ENCODE measurements at regions not wholly inside any gene's neighbourhood (a gene's known extent, or its start where the extent isn't known, plus 50 kb on each side); places are given as distances from the start of the nearest gene placed in this dataset.

DNA sequence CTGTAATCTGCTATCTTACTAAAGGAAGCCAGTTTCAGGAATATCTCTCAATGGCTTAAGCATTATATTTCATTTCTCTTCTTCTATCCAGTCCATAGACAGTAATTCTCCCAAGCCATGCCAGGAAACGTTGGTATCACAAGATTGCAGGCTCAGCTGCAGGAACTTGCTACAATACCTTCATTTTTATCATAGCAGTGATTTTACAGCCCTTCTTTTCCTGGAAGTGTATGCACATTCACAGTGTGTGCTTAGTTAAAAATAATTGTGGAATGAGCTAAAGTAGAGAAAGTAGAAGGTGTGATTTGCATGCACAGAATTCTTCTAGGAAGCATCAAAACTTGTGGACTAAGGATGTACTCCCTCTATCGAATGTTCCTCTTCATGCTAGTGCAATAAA, 647.2 kb upstream of the PTBP2 start:
- no peaks in the 10 kb centered on the region for H3K36me3 ChIP-seq (ENCODE audit: insufficient read depth, low read length)
- TF ChIP-seq, protein P1, sequence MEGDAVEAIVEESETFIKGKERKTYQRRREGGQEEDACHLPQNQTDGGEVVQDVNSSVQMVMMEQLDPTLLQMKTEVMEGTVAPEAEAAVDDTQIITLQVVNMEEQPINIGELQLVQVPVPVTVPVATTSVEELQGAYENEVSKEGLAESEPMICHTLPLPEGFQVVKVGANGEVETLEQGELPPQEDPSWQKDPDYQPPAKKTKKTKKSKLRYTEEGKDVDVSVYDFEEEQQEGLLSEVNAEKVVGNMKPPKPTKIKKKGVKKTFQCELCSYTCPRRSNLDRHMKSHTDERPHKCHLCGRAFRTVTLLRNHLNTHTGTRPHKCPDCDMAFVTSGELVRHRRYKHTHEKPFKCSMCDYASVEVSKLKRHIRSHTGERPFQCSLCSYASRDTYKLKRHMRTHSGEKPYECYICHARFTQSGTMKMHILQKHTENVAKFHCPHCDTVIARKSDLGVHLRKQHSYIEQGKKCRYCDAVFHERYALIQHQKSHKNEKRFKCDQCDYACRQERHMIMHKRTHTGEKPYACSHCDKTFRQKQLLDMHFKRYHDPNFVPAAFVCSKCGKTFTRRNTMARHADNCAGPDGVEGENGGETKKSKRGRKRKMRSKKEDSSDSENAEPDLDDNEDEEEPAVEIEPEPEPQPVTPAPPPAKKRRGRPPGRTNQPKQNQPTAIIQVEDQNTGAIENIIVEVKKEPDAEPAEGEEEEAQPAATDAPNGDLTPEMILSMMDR (IDR thresholded peaks at IDR 0.05; ENCODE audit: extremely low read depth, low read depth, low read length) = no peak
- H3K79me2 ChIP-seq (ENCODE audit: insufficient read depth, low read length) = no peaks in the 10 kb centered on the region
- H3K27ac ChIP-seq (ENCODE audit: low read depth, low read length) = no peak overlapping the region
- H3K4me3 ChIP-seq (ENCODE audit: insufficient read depth, low read length) = no peak overlapping the region
- H3K4me2 ChIP-seq (ENCODE audit: insufficient read depth, low read length) = no peak overlapping the region
- no peak for DNase-seq (ENCODE audit: insufficient read length, low spot score, missing footprints)
- H3K4me1 ChIP-seq (ENCODE audit: insufficient read depth, low read length) = no peaks in the 10 kb centered on the region
- H2AFZ ChIP-seq (ENCODE audit: low read length) = no peak overlapping the region
- H3K9me3 ChIP-seq (ENCODE audit: low read depth, low read length) = no peaks in the 10 kb centered on the region
- no peaks in the 10 kb centered on the region for H3K27me3 ChIP-seq (ENCODE audit: insufficient read depth, low read length)
- no peaks in the 10 kb centered on the region for H4K20me1 ChIP-seq (ENCODE audit: insufficient read depth, low read length)

DNA sequence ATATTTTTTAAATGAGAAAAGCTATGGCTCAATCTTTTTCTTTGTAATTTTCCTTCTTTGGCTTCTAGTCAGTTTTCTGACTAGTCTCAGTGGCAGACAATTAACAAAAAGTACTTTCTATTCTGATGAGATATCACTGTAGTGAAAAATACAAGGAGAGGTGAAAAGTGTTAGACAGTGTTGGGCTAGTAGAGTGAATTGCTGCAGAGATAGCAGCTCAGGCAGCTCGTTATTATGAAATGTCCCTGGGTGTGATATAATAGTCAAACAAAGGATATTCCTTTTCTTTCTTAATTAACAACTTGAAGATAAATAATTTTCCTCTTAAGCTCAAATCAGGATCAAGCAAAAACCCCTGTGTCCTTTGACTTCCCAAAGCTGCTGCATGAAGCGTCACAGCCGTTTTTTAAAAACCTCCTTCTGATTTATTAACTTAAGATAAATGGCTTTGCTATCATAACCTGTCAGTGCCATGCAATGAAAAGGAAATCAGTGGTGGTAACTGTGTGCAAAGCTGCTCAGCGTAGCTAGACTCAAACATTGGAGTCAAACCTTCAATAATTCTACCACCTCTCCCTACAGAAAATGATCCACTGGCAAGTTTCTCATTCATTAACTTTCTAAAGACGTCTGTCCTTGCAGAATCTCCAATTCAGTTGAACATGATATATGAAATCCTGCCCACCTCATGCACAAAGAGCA, 646.6 kb upstream of the PTBP2 start:
- Histone ChIP-seq H3K27ac (ENCODE audit: low read depth, low read length) (no peak overlapping the region), H3K4me2 (ENCODE audit: insufficient read depth, low read length) (no peak overlapping the region), H3K4me3 (ENCODE audit: insufficient read depth, low read length) (no peak overlapping the region), H3K27me3 (ENCODE audit: insufficient read depth, low read length) (no peaks in the 10 kb centered on the region), H3K4me1 (ENCODE audit: insufficient read depth, low read length) (no peaks in the 10 kb centered on the region), H4K20me1 (ENCODE audit: insufficient read depth, low read length) (no peaks in the 10 kb centered on the region), H3K9me3 (ENCODE audit: low read depth, low read length) (no peaks in the 10 kb centered on the region), H3K36me3 (ENCODE audit: insufficient read depth, low read length) (no peaks in the 10 kb centered on the region), H2AFZ (ENCODE audit: low read length) (no peak overlapping the region), H3K79me2 (ENCODE audit: insufficient read depth, low read length) (no peaks in the 10 kb centered on the region)
- TF ChIP-seq, protein P1 (IDR thresholded peaks at IDR 0.05; ENCODE audit: extremely low read depth, low read depth, low read length) = no peak
- no peak for DNase-seq (ENCODE audit: insufficient read length, low spot score, missing footprints)

DNA sequence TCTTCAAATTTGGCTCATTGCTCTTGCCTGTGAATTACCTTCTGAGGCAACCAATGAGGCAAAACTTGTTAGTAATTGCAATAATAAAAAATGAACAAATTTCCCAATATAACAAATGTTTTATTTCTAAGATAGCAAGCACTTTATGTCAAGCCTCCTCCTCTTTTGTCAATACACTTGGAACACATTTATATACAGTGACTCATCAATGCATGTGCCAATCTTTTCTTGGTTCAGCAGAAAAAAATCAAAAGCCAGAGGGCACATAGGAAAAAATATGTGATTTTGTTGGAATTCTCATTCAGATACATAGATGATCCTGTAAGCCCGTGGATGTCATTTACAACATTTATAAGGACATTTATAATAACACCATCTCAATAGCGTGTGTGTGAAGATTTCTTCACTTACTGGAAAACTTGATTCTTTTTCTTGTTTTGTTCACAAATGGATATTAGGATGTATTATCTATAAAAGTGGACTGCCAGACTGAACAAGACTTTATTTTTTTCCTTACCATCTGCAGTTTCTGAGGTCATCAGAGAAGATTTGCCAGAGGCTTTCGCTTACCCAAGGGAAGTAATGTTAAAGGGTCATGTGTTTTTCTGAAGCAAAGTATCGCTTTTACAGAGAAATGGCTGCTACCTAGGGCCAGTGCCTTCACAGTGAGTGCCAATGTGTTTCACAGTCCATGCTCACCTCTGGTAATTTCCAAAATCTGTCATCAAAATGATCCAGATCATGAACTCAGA, 645.7 kb upstream of the PTBP2 start:
- Histone ChIP-seq H3K4me2 (ENCODE audit: insufficient read depth, low read length) (no peak overlapping the region), H3K79me2 (ENCODE audit: insufficient read depth, low read length) (no peaks in the 10 kb centered on the region), H3K9me3 (ENCODE audit: low read depth, low read length) (no peaks in the 10 kb centered on the region), H3K4me1 (ENCODE audit: insufficient read depth, low read length) (no peaks in the 10 kb centered on the region), H3K27me3 (ENCODE audit: insufficient read depth, low read length) (no peaks in the 10 kb centered on the region), H2AFZ (ENCODE audit: low read length) (no peak overlapping the region), H3K4me3 (ENCODE audit: insufficient read depth, low read length) (no peak overlapping the region), H3K36me3 (ENCODE audit: insufficient read depth, low read length) (no peaks in the 10 kb centered on the region), H4K20me1 (ENCODE audit: insufficient read depth, low read length) (no peaks in the 10 kb centered on the region), H3K27ac (ENCODE audit: low read depth, low read length) (no peak overlapping the region)
- TF ChIP-seq, protein P1 (IDR thresholded peaks at IDR 0.05; ENCODE audit: extremely low read depth, low read depth, low read length) = no peak
- no peak for DNase-seq (ENCODE audit: insufficient read length, low spot score, missing footprints)

DNA sequence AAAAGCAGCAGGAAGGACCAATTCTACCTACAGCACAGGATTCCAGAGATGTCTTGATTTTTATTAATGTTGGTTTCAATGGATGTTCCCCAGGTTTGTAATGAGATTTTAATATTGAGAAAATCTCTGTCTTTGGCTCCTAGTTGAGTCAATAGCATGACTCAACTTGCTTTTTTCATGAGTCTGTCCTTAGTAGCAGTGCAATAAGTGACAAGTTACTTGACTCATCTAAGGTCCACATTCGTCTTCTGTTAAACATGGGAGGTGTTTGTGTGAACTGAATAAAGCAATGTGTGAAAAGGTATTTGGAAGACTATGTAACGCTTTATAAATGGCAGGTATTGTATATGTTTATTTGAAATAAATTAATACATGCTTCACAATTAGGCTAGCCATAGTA, 645.0 kb upstream of the PTBP2 start:
- Histone ChIP-seq H2AFZ (ENCODE audit: low read length) (no peak overlapping the region), H4K20me1 (ENCODE audit: insufficient read depth, low read length) (no peaks in the 10 kb centered on the region), H3K9me3 (ENCODE audit: low read depth, low read length) (no peaks in the 10 kb centered on the region), H3K4me1 (ENCODE audit: insufficient read depth, low read length) (no peaks in the 10 kb centered on the region), H3K36me3 (ENCODE audit: insufficient read depth, low read length) (no peaks in the 10 kb centered on the region), H3K79me2 (ENCODE audit: insufficient read depth, low read length) (no peaks in the 10 kb centered on the region), H3K4me2 (ENCODE audit: insufficient read depth, low read length) (no peak overlapping the region), H3K27me3 (ENCODE audit: insufficient read depth, low read length) (no peaks in the 10 kb centered on the region), H3K27ac (ENCODE audit: low read depth, low read length) (no peak overlapping the region), H3K4me3 (ENCODE audit: insufficient read depth, low read length) (no peak overlapping the region)
- DNase-seq (ENCODE audit: insufficient read length, low spot score, missing footprints) = no peak
- TF ChIP-seq, protein P1 (IDR thresholded peaks at IDR 0.05; ENCODE audit: extremely low read depth, low read depth, low read length) = no peak
